ENCODE measurements at regions not wholly inside any gene's neighbourhood (a gene's known extent, or its start where the extent isn't known, plus 50 kb on each side); places are given as distances from the start of the nearest gene placed in this dataset.
"Not testable (repeated sequence)": the region's sequence is repeated elsewhere in the genome, so short reads cannot be mapped to it uniquely, and the experiment has no call there.

DNA sequence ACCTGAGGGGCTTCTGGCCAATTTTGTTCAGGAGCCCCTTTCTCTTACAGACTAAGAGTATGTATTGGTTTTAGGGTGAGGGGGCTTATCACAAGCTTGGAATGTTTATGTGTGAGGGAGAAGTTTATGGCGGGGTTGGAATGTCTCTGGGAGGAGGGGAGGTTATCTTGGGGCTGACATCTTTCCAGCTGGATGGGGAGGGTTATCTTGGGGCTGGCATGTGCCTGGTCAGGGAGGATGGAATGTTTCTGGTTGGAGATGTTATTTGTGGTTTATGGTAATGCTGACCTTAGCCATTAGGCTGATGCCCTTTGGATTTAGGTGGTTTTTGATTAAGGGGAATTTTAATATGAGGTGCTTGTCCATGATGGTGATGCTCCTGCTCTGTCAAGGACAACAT lies 171.0 kb upstream of the PDE4B start:
- TF ChIP-seq CTCF (IDR thresholded peaks at IDR 0.05; ENCODE audit: poor library complexity); EZH2phosphoT487 (IDR thresholded peaks at IDR 0.05; ENCODE audit: low read depth, severe bottlenecking, unreplicated experiment): not testable (repeated sequence)

Data from hepatocyte (in vitro differentiated cells).